Fibroblast of pulmonary artery (primary cell): ENCODE measurements at regions not wholly inside any gene's neighbourhood (a gene's known extent, or its start where the extent isn't known, plus 50 kb on each side); places are given as distances from the start of the nearest gene placed in this dataset.

Experiments used
- DNase-seq: peaks from one replicate; pipeline ENCODE4 v3.0.0-alpha.2; 2010; ENCODE audit warnings: low read depth
- H3K4me3 ChIP-seq: replicated peaks from 2 replicates; pipeline ENCODE4 v1.5.1; 2011; ENCODE audit warnings: low read depth, mild to moderate bottlenecking, control low read depth, low read length, moderate library complexity
- CTCF ChIP-seq: IDR thresholded peaks from 2 replicates; pipeline ENCODE4 v1.5.1; 2011; ENCODE audit warnings: mild to moderate bottlenecking, control low read depth, low read length, inconsistent platforms; ENCODE audit errors: missing control alignments

- DNase-seq, result no peak
These were observed 655.2 kb downstream of the RAPGEF2 start for GRCh38 chr4:159758061-159758460.

DNA sequence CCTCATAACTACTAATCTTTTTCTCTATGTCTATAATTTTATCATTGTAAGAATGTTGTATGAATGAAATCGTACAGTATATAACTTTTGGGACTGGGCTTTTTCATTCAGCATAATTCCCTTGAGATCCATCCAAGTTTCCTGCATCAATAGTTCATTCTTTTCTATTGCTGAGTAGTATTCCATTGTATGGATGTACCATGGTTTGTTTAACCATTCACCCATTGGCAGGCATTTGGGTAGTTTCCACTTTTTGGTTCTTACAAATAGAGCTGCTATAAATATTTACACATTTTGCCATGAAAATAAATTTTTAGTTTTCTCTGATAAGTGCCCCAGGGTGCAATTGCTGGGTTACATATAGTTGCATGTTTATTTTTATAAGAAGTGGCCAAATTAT is 659.8 kb downstream of the RAPGEF2 start:
- H3K4me3 ChIP-seq, result no peak overlapping the region
- no peak for DNase-seq
- TF ChIP-seq CTCF, result no peak

More at GRCh38 chr4:159758061-159758460, 655.2 kb downstream of the RAPGEF2 start:
- no peak for TF ChIP-seq CTCF
- no peak overlapping the region for H3K4me3 ChIP-seq

GRCh38 chr4:159764343-159764952 is 661.6 kb downstream of the RAPGEF2 start:
- no peak overlapping the region for H3K4me3 ChIP-seq
- TF ChIP-seq CTCF, result peak; percentile 61

GRCh38 chr4:159765382-159765781 is 662.5 kb downstream of the RAPGEF2 start:
- H3K4me3 ChIP-seq, result no peak overlapping the region
- TF ChIP-seq CTCF, result no peak
- DNase-seq, result peak; percentile 20

More at GRCh38 chr4:159764343-159764952, 661.6 kb downstream of the RAPGEF2 start:
- peak; percentile 67 for DNase-seq

DNA sequence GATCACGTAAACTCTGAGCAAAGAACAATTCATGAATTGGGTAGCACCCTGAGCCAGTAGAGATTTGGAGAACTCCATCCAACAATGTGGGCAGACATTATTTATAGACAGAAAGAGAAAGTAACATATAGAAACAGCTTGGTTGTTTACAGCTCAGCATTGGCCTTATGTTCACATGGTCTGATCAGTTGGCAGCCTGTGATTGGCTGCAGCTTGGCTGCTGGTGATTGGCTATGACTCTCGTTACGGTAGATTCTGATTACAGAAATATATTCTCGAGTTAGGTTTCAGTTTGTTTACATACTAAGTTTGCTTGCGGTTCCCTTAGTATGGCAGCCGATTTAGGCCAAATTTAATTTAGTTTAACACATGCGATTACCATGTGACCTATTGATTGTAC is 663.4 kb downstream of the RAPGEF2 start:
- TF ChIP-seq CTCF, result no peak

DNA sequence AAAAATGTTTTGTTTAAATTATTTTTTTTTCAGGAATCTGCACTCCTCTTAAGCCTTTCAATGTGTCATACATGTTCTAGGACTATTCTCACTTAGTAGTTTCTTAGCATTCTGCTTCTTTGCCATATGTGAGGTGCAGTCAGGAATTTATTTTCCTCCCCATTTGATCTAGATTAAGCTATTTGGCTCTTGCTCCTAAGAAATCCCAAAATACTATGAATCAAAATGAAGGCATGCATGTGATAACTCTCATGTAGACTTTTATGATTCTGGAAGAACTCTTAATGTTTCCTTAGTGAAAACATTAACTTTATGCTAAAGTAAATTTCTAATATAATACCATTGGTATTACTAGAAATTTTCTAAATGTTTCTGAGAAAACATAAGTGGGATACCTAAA is 664.5 kb downstream of the RAPGEF2 start:
- no peak overlapping the region for H3K4me3 ChIP-seq
- DNase-seq, result no peak
- no peak for TF ChIP-seq CTCF

More for the DNA sequence above, 663.4 kb downstream of the RAPGEF2 start:
- H3K4me3 ChIP-seq, result no peak overlapping the region
- no peak for DNase-seq

GRCh38 chr4:159768016-159768415 is 665.1 kb downstream of the RAPGEF2 start:
- no peak overlapping the region for H3K4me3 ChIP-seq
- peak; percentile 10 for DNase-seq
- no peak for TF ChIP-seq CTCF
